GM21447 (cell line): ENCODE measurements at regions not wholly inside any gene's neighbourhood (a gene's known extent, or its start where the extent isn't known, plus 50 kb on each side); places are given as distances from the start of the nearest gene placed in this dataset.

ENCODE experiments used
- ATAC-seq: cut with Tn5 transposase; IDR thresholded peaks from one replicate; pipeline ENCODE4 v1.9.1; 2021; ENCODE audit not compliant: unreplicated experiment

GRCh38 chr7:124515106-124515830 is 250.3 kb downstream of the GPR37 start:
- no peak for ATAC-seq

GRCh38 chr7:124514471-124514870 is 251.1 kb downstream of the GPR37 start:
- ATAC-seq: no peak

- ATAC-seq: no peak
Observed at GRCh38 chr7:124497176-124497575, 268.4 kb downstream of the GPR37 start.

GRCh38 chr7:124489925-124490324 is 275.7 kb downstream of the GPR37 start:
- ATAC-seq: no peak

GRCh38 chr7:124489082-124489819 is 276.3 kb downstream of the GPR37 start:
- no peak for ATAC-seq

- no peak for ATAC-seq
Observed at GRCh38 chr7:124482229-124482628, 283.4 kb downstream of the GPR37 start.

GRCh38 chr7:124480821-124481290 is 284.7 kb downstream of the GPR37 start:
- no peak for ATAC-seq

- no peak for ATAC-seq
Observed at GRCh38 chr7:124480036-124480820, 285.4 kb downstream of the GPR37 start.

- no peak for ATAC-seq
Observed at GRCh38 chr7:124462249-124462648, 303.3 kb downstream of the GPR37 start.

GRCh38 chr7:124460555-124460954 is 305.0 kb downstream of the GPR37 start:
- ATAC-seq: no peak

- no peak for ATAC-seq
Observed at GRCh38 chr7:124460056-124460450, 305.5 kb downstream of the GPR37 start.

GRCh38 chr7:124459101-124460055 is 306.2 kb downstream of the GPR37 start:
- ATAC-seq: no peak

- no peak for ATAC-seq
Observed at GRCh38 chr7:124457841-124458240, 307.8 kb downstream of the GPR37 start.

GRCh38 chr7:124456286-124456685 is 309.3 kb downstream of the GPR37 start:
- ATAC-seq: no peak

GRCh38 chr7:124452186-124452585 is 313.4 kb downstream of the GPR37 start:
- no peak for ATAC-seq

- no peak for ATAC-seq
Observed at GRCh38 chr7:124449896-124450295, 315.7 kb downstream of the GPR37 start.

GRCh38 chr7:124444696-124445480 is 320.7 kb downstream of the GPR37 start:
- ATAC-seq: no peak

- ATAC-seq: no peak
Observed at GRCh38 chr7:124443762-124444161, 321.8 kb downstream of the GPR37 start.

- ATAC-seq: no peak
Observed at GRCh38 chr7:124440081-124440480, 325.5 kb downstream of the GPR37 start.
